Daoy (cell line): ENCODE measurements at regions not wholly inside any gene's neighbourhood (a gene's known extent, or its start where the extent isn't known, plus 50 kb on each side); places are given as distances from the start of the nearest gene placed in this dataset.

Experiments used
- DNase-seq: peaks from one replicate; pipeline ENCODE4 v3.0.0-alpha.2; 2015; ENCODE audit warnings: low read depth

DNA sequence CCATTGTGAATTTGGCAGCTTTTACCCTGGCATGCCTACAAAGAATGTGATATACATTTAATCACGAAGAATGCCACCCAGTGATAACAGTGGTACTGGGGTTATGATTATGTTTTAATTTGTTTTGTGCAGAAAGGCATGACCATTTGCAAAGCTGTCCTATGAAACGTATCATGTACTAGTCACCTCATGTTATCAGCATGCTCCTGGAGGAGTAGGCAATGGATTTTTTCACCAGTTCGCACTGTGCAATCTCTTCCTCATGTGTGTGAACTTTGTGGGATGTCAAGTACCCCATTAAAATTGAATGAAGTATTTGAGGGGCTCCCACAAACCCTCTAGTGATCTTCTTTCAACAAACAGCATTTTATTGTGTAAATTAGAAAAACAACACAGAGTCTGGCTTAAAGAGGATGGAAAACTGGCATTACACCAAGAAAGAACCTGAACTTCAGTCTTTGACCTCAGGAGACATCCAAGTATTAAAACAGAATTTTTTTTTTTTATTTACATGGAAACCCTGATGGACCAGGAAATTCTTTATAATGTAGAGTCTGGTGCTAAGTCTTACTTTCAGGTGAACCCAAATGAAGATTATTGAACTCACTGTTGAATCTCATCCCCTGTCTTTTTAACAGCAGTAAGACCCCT, 200.6 kb upstream of the PGRMC2 start:
- DNase-seq, result no peak

DNA sequence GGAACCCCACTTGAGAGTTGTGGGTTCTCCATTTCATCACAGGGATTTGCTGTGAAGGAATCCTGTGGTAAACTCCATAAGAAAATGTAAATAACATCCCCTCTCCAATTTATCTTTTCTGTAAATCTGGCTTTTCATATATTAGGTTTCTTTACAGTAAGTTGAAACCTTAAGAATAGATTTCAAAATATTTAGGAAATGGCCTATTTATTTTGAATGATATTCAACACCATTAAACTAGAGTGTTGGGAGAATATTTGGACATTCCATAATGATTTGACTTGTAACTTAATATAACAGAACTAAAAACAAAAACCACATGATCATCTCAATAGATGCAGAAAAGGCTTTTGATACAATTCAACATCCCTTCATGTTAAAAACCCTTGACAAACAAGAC, 197.3 kb upstream of the PGRMC2 start:
- no peak for DNase-seq

DNA sequence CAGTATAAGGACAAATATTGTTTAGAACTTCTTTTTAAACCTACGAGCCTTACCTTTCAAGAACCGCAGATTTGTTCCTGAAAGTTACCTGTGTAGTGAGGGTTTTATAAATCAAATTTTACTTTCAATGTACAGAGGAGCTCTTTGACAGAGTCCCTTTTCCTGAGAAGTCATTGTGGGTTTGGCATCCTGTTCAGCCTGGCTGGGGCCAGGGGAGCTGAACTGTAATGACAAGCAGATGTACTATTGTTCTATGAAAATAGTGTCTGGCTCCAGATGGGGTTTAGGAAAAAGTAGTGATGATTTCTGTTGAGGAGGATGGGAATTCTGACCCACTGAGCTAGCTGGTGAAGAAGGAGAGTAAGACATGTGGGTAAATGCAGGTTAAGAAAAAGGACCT, 196.2 kb upstream of the PGRMC2 start:
- no peak for DNase-seq

DNA sequence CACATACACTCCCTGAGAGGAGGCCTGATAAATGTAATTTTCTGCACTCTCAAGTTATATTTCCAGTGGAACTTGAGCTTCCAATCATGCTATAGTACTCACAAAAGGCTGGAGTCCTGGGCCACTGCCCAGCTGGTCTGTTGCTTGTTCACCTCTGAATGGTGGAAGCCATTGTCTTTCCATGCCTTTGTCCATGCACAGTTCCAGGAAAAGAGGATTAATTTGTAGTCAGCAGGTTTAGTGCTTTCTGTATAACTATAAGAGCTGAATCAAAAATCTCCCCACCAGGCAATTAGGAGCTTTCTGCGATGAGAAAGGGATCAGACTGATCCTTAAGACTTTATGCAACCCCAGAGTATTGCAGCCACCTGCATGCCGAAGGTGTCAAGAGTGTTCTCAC, 195.4 kb upstream of the PGRMC2 start:
- DNase-seq, result no peak

DNA sequence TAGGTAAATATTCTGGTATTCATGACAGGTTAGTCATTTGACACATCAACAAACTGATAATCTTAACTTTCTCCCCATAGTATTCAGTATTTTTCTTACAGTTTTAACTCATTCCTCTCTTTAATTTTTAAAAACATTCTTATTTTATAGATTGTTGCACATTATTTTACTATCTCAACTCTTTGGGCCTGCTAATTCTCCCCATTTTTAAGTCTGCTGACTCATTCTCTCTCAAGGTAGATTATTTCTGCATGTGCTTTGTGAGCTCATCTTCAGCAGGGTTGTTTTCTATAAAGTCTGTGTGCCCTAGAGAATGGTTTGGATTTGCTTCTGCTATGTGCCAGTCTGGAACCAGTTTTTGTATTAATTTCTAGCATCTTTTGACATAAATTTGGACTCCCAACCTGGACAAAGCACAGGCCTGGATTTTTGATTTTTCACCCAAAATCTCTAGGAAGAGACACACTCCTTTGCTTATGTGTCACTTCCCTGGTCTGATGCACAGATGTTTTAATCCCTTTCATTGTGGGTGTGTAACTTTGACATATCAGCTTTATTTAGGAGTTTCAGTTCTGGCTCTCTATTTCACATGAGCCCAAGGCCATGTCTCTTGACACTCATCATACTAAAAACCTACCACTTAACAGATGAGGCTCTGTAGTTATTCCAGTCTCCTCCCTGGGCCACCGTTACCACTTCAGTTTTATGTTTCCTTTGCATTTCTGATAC, 194.3 kb upstream of the PGRMC2 start:
- DNase-seq, result no peak

DNA sequence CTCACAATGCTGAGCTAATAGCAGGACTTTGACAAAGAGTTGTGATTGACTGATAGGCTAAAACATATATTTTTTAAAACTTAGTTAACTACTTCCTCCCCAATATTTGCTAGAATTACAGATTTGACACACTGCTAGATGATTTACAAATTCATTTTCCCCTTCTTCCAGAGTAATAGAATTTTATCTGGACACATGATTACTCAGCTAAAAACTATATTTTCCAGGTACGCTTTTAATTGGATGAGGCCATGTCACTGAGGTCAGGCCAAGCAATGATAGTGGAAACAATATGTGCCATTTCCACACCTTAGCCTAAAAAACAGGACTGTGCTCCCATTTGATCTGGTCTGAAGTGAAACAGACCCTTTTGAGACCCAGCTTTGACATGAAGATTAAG, 193.3 kb upstream of the PGRMC2 start:
- DNase-seq, result no peak

DNA sequence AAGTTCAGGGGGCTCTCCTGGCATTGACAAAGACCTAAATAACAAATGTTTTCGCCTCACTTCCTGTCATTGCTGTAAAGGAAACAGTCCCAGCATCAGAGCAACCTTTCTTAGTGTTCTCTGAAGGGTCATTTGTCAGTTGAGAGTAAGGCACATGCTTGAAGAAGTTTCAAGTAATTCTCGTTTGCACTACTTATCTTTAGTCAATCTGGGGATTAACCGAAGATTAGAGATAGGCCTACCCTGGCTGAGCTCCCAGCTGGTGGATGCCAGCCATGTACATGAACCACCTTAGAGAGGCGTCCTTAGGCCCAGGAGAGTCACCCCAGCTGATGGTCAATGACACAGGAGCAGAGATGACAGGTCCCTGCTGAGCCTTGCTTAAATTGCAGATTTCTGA, 189.9 kb upstream of the PGRMC2 start:
- no peak for DNase-seq

DNA sequence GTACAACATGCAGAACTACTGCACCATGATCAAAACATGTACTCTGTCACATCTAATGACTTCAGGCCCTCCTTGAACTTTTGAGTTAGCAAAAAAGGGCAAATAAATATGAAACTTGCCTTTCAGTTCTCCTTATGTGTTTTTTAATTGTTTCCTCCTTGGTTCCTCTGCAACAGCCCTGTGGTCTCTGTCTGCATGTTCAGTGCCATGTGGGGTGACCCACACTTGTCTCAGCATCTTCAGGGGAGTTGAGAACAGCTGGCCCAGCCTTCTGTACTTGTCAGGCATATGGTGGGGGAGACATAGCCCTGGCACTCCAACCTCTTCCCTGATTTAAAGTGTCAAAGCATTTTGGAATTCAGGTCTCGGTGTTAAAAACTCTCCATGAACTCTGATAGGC, 188.0 kb upstream of the PGRMC2 start:
- no peak for DNase-seq

DNA sequence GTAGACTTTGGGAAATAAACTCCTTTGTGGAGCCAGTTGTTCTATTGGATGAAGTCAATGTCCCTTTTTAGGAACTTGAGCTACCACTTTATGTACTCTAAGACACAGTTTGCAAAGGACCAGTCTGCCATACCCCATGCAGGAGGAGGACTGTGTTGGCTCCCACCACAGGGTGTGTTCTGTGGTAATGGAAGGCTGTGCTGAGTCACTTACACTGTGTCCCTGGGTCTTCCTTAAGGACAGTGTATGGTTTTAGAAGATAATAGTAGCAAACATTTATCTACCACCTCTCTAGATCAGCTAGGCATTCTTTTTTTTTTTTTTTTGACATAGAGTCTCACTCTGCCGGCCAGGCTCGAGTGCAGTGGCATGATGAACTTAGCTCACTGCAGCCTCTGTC, 184.0 kb upstream of the PGRMC2 start:
- DNase-seq, result no peak

DNA sequence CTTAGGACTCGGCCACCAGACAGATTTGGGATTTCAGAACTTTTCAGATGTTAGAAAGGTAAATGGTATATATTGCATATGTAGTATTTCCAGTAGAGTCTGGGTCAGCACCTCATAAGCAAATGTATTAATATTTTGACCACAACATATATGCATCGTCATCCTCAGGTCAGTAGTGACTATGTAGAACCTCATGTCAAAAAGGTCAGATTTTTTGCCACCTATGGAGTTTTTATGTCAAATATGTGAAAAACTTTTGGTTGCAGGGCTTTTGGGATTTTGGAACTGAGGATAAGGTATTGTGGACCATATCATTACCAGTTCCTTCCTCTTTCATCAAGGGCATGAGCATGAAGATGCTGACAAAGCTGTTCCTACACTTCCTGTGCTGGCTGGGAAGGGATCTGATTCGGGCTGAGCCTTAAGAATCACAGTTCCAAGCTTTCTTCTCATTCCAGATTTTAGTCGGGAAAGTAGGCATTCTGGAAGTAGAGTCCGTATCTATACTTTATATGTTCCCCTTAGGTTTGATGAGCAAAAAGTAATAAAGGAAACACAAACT, 183.0 kb upstream of the PGRMC2 start:
- no peak for DNase-seq

DNA sequence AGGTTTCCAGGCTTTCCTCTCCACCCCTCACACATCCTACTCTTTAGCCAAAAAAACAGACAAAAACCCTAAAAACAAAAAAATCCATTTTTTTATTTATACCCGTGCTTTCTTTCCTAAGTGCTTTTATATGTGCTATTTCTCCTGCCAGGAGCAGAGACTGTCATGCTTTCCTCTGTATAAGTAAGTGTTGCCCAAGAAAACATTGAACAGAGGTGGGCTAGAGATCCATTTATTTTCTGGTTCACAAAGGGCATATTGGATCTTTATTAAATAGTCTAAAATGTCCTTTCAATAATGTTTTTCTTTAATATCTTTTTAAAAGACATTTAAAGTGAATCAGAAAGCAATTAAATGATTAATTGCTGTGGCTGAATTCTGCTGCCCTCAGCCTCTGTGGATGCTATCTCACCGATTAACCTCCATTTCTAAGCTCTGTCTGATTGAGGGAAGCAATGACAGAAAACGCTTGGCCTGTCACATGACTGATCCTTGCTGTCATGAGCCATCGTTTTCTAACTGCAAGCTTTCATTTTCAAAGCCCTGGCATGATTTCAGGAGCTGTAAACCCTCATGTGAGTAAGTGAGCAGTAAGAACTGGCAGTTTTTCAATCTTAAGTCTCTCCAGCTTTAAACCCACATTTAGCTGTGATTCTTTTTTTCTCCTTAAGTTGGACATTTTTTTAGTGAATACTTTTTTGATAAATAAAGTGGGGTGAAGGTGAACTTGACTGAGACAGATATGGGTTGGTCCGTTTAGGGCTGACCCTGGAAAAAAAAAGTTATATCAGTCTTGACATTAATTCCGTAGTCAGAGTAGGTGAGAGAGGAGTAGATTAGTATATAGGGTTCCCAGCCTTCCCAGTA, 180.7 kb upstream of the PGRMC2 start:
- DNase-seq, result peak; percentile 74

DNA sequence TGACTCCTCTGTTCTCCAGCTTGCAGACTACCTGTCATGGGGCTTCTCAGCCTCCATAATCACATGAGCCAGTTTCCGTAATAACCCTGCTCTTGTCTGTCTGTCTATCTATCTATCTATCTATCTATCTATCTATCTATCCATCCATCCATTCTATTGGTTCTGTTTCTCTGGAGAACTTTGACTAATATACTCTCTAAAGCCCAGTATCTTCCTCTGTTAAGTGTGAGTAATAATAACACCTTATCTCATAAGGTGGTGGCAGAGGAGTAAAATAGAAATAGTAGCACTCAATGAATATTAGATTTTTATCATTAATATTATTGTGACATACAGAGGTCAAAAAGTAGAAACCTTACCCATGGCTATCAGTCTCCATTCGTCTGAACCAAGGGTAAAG, 177.9 kb upstream of the PGRMC2 start:
- DNase-seq, result no peak

DNA sequence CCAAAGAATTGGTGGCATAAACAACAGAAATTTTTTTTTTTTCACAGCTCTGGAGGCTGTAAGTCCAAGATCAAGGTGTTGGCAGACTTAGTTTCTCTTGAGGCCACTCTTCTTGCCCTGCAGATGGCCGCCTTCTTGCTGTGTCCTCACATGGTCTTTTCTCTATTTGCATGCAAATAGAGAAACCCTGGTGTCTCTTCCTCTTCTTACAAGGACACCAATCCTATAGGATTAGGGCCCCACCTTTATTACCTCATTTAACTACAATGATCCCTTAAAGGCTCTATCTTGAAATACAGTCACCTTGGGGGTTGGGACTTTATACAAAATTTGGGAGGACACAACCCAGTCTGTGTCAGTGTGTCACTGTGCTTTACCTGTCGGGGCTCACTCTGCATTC, 175.4 kb upstream of the PGRMC2 start:
- DNase-seq, result no peak

DNA sequence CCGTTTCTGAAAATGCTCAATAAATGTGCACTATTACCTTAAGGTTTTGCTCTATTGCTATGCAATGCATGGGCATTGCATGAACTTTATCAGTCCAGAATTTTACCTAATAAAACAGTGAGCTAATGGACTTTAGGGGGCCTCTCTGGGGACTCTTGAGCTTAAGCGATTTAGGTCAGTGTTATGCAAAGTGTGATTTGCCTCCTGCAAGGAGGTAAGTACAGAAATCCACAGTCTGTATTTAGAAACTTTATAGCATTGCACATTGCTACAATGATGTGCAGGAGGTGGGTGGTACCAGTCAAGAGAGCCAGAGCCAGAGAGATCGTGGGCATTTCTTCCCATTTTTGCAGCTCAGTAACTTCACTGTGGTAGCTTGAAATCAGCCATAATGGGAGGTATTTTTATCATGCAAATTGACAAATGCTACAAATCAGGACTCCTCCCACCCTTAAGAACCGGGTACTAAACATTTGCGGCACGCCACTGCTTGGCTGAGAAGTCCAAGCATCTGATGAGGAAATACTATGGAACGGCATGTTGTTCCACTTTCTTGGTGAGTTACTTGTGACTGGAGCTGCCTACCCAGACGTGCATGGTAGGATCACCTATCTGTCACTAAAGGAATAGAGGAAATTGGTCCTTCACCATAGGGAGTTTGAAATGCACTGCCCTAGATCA, 174.6 kb upstream of the PGRMC2 start:
- no peak for DNase-seq

DNA sequence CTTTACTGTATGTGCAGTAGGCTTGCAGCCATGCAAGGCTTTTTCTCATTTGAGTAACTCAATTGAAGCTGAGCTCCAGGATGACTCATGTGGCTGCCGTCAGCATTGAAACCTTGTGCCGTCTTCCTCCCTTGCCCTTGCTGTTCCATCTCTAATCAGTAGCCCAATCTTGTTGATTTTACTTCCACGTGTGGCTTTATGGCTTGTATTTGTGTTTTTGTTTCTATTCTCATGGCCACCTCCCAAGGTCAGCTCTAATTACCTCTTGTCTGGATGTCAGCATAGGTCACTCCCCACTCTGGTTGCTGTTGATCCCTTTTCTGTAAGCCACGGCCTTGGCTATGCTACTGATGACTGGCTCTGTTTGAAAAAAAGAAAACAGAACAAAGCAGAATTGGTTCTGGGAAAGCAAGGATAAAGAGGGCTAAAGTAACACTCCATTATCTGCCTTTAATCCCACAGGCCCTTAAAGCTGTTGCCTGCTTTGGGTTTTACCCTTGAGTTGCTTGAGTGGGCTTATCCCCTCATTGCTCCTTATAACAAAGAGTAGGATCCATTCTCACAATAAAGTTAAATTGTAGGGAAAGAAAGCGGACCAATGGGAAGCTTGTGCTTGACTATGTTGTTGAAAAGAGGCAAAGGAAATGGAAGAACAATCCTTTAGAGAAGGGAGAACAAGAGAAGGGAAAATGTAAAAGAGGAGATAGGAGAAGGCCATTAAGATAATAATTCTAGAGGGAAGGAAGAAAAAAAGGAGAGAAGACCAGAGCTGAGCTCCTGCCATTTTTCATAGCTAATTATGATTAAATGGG, 173.9 kb upstream of the PGRMC2 start:
- peak; percentile 74 for DNase-seq

DNA sequence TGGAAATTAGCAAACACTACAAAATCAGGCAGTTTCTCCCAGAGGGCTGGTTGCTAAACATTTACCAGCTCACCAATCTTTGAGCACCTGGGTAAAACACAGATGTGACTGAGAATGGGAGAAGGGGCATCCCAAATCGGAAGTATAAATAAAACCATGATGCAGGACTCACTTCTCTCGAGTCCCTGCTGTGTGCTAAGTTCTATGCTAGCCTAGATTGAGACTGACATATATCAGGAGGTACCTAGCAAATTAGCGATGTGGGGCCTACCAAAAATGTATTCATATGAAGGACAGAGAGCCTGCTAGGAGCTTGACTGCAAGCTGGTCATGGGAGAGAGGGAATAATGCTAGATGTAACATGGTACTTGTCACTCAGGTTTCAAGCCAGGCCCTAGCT, 171.9 kb upstream of the PGRMC2 start:
- no peak for DNase-seq

DNA sequence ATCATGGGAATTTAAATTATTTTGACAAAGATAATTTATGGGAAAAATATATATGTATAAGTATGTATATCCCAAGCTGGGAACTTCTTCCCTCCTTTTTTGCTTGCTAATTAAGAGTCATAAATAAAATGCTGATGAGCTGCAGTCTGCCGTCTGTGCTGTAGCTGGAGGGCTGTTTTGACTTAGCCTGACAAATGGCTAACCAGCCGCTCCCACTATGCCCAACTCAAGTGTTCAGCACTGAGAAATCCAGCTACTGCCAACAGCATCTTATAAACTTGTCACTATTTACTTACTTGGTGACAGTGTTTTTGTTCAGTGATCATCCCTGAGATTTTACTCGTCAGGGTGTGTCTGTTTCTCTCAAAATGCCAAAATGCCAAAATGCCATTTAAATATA, 171.2 kb upstream of the PGRMC2 start:
- no peak for DNase-seq

DNA sequence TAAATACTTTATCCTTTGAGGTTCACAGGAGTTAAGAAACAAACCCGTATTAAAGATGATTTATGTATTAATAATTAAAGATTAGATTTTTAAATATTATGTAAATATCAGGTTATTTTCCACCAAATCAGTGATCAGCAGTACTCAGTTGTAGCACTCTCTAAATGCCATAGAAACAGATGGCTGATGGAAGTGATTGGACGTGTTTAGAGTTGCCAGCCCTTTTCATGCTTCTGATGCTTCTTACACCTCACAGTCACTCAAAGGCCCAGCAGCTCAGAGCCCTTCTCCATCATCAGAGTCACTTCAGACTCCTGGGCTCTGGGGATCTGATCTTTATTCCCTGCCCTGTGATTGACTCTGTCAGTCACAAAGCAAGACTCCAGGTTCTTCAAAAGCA, 170.1 kb upstream of the PGRMC2 start:
- DNase-seq, result no peak

DNA sequence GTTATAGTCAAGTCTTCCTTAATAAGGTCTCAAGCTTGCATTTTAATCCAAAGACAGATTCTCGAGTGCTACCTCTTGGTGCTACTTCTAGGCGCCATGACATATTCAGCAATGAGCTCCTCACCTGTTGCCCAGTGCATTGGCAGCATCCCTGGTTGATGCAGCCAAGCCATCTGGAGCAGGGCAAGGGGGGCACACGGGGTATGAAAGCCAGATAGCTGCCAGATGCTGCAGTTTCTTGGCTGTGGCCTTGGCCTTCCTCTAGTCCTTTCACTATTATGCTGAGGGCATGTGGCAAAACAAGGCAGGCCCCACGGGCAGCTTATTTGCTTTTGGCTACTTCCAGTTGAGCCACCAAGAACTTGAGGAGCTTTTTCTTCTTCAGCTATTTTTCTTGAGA, 168.6 kb upstream of the PGRMC2 start:
- DNase-seq, result no peak

DNA sequence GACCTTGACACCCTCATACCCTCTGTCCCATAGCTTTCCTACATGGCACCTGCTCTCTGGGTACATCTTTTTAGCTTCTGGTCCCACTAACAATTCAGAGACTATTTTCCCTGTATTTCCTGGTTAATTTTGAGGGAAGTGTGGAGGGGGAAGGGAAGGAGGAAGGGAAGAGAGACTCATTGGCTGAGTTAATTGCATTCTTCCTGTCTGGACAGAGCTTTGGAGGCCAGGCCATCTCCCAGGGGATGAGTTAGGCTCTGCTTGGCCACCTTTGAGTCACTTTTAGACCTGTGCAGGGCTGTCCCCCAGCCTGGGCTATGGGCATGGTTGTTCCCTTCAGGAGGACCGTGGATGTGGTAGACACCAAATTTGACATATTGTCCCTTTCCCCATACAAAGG, 167.9 kb upstream of the PGRMC2 start:
- DNase-seq, result no peak

DNA sequence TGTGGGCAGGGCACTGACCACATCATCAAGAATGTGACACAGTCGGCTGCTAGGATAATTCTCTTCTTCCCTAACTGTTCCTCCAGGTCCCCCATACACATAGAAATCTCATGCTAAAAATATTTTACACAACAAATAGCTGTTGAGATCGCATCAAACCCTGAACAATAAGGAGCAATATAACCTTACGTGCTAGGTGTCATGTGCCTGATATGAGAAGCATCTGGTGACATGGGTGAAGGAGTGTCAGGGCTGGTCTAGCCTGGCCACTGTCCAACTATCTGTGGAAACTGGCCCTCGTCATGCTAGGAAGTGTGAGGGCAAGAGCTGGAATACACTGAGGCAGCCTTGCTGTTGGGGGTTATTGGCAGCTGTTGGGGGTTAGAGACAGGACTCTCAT, 167.3 kb upstream of the PGRMC2 start:
- no peak for DNase-seq
